ENCODE measurements at regions not wholly inside any gene's neighbourhood (a gene's known extent, or its start where the extent isn't known, plus 50 kb on each side); places are given as distances from the start of the nearest gene placed in this dataset.

DNA sequence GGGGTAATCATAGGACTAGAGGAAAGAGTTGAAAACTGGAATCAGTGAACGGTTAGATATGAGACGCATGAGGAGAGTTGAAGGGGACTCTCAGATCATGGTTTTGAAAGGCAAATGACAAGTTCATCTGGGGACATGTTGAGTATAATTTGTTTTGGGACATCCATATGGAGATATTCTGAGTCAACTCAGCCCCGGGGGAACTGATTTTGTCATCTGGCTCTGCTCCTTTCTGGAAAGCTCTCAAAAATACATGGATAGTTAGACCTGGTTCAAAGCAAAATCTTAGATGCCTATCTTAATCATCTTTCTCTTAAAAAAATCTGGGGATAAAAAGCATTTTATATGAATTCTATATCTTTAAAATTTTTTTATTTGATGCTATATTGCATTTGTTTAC lies 161.2 kb downstream of the SNX18 start:
- H3K9ac ChIP-seq (ENCODE audit: insufficient read depth, low read length, poor library complexity, severe bottlenecking): no peak overlapping the region
- H3K4me2 ChIP-seq (replicated peaks; ENCODE audit: extremely low read depth, low read length, poor library complexity, severe bottlenecking): no peak overlapping the region
- H3K4me1 ChIP-seq (ENCODE audit: control insufficient read depth in 1 of 2, insufficient read depth in 2 of 2, low read length in 2 of 2): peaks cover 32 to 37% of the 10 kb centered on the region in 2 donors
- H3K79me2 ChIP-seq (ENCODE audit: insufficient read depth, low read length): no peaks in the 10 kb centered on the region
- H3K9me3 Mint-ChIP-seq: peaks cover 0 to 5% (median 0%) of the 10 kb centered on the region in 7 donors
- peaks cover 5 to 10% of the 10 kb centered on the region in 2 donors for H3K36me3 Mint-ChIP-seq
- no peaks in the 10 kb centered on the region for H3K36me3 ChIP-seq (replicated peaks in 1 of 2; ENCODE audit: control insufficient read depth in 1 of 2, insufficient read depth in 2 of 2, low read length in 2 of 2)
- H3K9me3 ChIP-seq (replicated peaks in 1 of 2; ENCODE audit: control insufficient read depth in 1 of 2, insufficient read depth in 1 of 2, low read length in 2 of 2): no peaks in the 10 kb centered on the region
- DNase-seq: no peak
- no peak for TF ChIP-seq CTCF (IDR thresholded peaks at IDR 0.05)
- no peaks in the 10 kb centered on the region for H4K20me1 ChIP-seq (ENCODE audit: insufficient read depth, low read length)
- no peak overlapping the region for H3K4me3 Mint-ChIP-seq
- intact Hi-C loops (cut with micrococcal nuclease): loop anchor here in 1 of 2 donors (10.0 kb wide), 1 partner anchor 156 kb away; no protein-coding TSS in a partner anchor
- no peak overlapping the region for H3K4me3 ChIP-seq (replicated peaks in 1 of 3; ENCODE audit: low read depth in 2 of 3, low read length in 3 of 3)
- no peak overlapping the region for H3K27ac ChIP-seq (ENCODE audit: low read depth in 1 of 2, low read length in 2 of 2)
- no peaks in the 10 kb centered on the region for H3K27me3 ChIP-seq (ENCODE audit: control insufficient read depth in 2 of 2, insufficient read depth in 2 of 2, low read length in 2 of 2)
- H3K4me1 Mint-ChIP-seq: peaks cover 31% of the 10 kb centered on the region
- WGBS (ENCODE audit: insufficient coverage): 100% methylated on average over 3 of the region's 3 CpGs
- H3K27me3 Mint-ChIP-seq (ENCODE audit: low read depth in 3 of 3): peaks cover 0 to under 1% (median 0%) of the 10 kb centered on the region in 3 donors
- no peak overlapping the region for H3K27ac Mint-ChIP-seq
- H2AFZ ChIP-seq (ENCODE audit: insufficient read depth, low read depth, low read length, poor library complexity, severe bottlenecking): no peak overlapping the region

DNA sequence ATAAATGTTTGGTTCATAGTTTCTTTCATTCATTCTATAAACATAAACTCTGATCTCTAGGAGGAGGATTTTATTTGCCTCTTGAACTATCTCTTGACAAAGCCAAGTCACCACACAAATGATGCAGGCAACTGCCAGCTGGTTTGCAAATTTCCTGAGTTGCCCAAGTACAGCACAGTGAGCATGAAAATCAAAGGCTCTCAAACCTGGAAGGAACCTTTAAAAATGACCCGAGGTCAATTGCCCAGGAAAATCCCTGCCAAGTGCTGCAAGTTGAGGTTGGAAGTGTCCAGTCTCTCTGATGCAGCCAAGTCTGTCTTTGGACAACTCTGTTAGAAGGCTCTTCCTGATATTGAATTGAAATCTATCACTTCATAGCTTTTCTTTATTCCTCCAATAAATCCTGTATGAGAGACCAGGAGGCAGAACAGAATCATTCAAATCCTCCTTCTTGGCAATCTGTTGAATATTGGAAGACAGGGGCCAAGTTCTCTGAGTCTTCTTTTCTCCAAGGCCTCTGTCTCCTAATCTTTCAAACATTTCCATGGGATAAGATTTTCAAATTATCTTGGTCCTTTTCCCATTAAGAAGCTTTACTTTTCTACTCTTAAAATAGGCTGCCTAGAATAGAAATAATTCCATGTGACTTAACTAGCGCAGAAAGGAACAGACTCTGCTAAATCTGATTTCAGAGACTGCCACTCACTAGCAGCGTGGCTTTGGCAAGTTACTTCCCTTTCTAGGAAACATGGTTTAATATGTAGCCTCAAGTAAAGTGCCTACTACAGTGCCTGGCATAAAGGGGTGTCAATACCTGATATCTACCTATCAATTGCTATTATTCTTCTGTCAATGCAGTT lies 159.2 kb downstream of the SNX18 start:
- intact Hi-C loops (cut with micrococcal nuclease): loop anchor here in 1 of 2 donors (10.0 kb wide), 1 partner anchor 158 kb away; no protein-coding TSS in a partner anchor
- Histone ChIP-seq H4K20me1 (ENCODE audit: insufficient read depth, low read length) (no peaks in the 10 kb centered on the region), H3K36me3 (replicated peaks in 1 of 2; ENCODE audit: control insufficient read depth in 1 of 2, insufficient read depth in 2 of 2, low read length in 2 of 2) (no peaks in the 10 kb centered on the region), H2AFZ (ENCODE audit: insufficient read depth, low read depth, low read length, poor library complexity, severe bottlenecking) (no peak overlapping the region), H3K4me2 (replicated peaks; ENCODE audit: extremely low read depth, low read length, poor library complexity, severe bottlenecking) (peak overlapping the region; percentile 4), H3K9me3 (replicated peaks in 1 of 2; ENCODE audit: control insufficient read depth in 1 of 2, insufficient read depth in 1 of 2, low read length in 2 of 2) (no peaks in the 10 kb centered on the region), H3K9ac (ENCODE audit: insufficient read depth, low read length, poor library complexity, severe bottlenecking) (no peak overlapping the region), H3K4me3 (replicated peaks in 1 of 3; ENCODE audit: low read depth in 2 of 3, low read length in 3 of 3) (no peak overlapping the region), H3K79me2 (ENCODE audit: insufficient read depth, low read length) (peaks cover 3% of the 10 kb centered on the region), H3K4me1 (ENCODE audit: control insufficient read depth in 1 of 2, insufficient read depth in 2 of 2, low read length in 2 of 2) (peaks cover 52 to 57% of the 10 kb centered on the region in 2 donors), H3K27me3 (ENCODE audit: control insufficient read depth in 2 of 2, insufficient read depth in 2 of 2, low read length in 2 of 2) (no peaks in the 10 kb centered on the region), H3K27ac (ENCODE audit: low read depth in 1 of 2, low read length in 2 of 2) (peak overlapping the region; percentile 24 to 67)
- Mint-ChIP-seq H3K36me3 (peaks cover 11 to 14% of the 10 kb centered on the region in 2 donors), H3K9me3 (peaks cover 0 to 6% (median 2%) of the 10 kb centered on the region in 7 donors), H3K4me3 (no peak overlapping the region), H3K27ac (peak overlapping the region; percentile 55 to 85 (median 80)), H3K27me3 (ENCODE audit: low read depth in 3 of 3) (peaks cover 0 to 2% (median 0%) of the 10 kb centered on the region in 3 donors), H3K4me1 (peaks cover 51% of the 10 kb centered on the region)
- 0% methylated on average over 2 of the region's 3 CpGs for WGBS (ENCODE audit: insufficient coverage)
- no peak for TF ChIP-seq CTCF (IDR thresholded peaks at IDR 0.05)
- peak; percentile 44 to 88 (median 50) for DNase-seq
